ENCODE measurements at regions not wholly inside any gene's neighbourhood (a gene's known extent, or its start where the extent isn't known, plus 50 kb on each side); places are given as distances from the start of the nearest gene placed in this dataset.
A peak's percentile ranks its signal among the peaks of the same experiment; 100 is the strongest.

GRCh38 chr9:129322641-129323375, 144.7 kb upstream of the IER5L start:
- no peak overlapping the region for H3K9ac ChIP-seq (ENCODE audit: insufficient read length)
- peak overlapping the region; percentile 4; the same call in 1 of the 2 replicates for H3K27ac ChIP-seq
- H3K9me3 ChIP-seq (ENCODE audit: low read depth, low read length), result no peaks in the 10 kb centered on the region
- H3K4me3 ChIP-seq, result no peak overlapping the region
- no peaks in the 10 kb centered on the region for H3K36me3 ChIP-seq (ENCODE audit: insufficient read depth, low read length)
- DNase-seq (ENCODE audit: low read depth, low spot score), result no peak
- TF ChIP-seq FOXP2 (optimal IDR thresholded peaks at IDR 0.05; ENCODE audit: control extremely low read depth, extremely low read length, insufficient read depth) (no peak), POLR2AphosphoS5 (IDR thresholded peaks at IDR 0.05; ENCODE audit: borderline replicate concordance, low read depth, low read length) (no peak), EZH2 (IDR thresholded peaks at IDR 0.05) (no peak)

DNA sequence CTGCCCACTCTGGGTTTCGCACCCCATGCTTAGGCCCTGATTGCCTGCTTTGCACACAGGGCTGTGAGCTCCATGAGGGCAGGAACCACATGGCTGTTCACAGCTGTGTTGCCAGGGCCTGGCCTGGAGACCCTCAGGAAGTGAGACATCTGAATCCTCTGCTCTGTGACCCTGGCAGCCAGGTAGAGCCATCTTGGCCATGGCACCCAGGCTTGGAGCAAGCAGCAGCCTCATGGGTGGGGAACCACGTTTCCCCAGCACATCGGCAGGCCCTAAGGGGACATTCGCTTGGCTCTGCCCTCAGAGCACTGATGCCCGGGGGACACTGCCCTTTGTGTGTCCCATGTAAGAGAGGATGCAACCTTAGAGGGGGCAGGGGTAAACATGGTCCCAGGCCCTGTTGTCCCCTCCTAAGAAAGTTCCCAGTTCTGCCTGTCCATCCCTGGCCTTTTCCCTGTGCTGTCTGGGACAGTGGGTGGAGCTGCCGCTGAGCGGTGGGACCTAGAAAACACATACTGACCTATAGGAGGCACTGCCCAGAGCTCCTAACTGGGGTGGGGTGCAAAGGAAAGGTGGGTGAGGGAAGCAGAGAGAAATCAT, 144.1 kb upstream of the IER5L start:
- TF ChIP-seq POLR2AphosphoS5 (IDR thresholded peaks at IDR 0.05; ENCODE audit: borderline replicate concordance, low read depth, low read length) (no peak), FOXP2 (optimal IDR thresholded peaks at IDR 0.05; ENCODE audit: control extremely low read depth, extremely low read length, insufficient read depth) (no peak), EZH2 (IDR thresholded peaks at IDR 0.05) (no peak)
- no peaks in the 10 kb centered on the region for H3K36me3 ChIP-seq (ENCODE audit: insufficient read depth, low read length)
- H3K9me3 ChIP-seq (ENCODE audit: low read depth, low read length), result no peaks in the 10 kb centered on the region
- H3K27ac ChIP-seq, result peak overlapping the region; percentile 60
- H3K9ac ChIP-seq (ENCODE audit: insufficient read length), result no peak overlapping the region
- no peak for DNase-seq (ENCODE audit: low read depth, low spot score)
- H3K4me3 ChIP-seq, result no peak overlapping the region

DNA sequence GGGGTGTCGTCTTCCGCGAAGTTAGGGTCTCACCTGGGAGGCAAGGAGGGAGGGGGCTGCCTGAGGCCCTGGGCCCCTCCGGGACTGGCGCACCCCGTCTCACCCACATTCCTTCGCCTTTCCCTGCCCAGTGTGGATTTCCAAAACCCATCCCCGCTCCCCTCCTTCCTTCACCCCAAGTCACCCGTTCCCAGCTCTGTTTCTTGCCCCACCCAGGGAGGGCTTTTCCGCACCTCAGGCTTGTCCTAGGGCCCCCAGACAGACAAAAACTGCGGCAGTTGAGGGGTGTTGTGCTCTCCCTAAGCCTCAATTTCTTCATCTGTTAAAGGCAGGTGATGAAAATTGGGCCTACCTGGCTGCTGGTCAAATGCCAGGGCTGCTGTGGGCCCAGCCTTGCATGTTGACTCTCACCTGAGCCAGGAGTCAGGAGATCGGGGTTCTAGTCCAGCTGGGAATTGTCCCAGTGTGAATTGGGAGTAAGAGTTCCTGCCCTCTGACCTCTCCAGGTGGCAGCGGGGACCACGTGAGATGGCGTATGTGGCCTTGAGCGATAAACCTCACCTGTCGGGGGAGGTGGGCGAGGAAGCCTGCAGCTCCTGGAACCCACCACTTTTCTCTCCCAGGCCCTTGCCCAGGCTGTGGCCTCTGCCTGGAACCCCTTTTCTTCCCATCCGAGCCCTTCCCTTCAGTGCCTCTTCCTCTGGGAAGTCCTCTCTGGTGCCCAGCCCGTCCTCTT, 143.4 kb upstream of the IER5L start:
- Histone ChIP-seq H3K9me3 (ENCODE audit: low read depth, low read length) (no peaks in the 10 kb centered on the region), H3K9ac (ENCODE audit: insufficient read length) (peak overlapping the region; percentile 58), H3K36me3 (ENCODE audit: insufficient read depth, low read length) (no peaks in the 10 kb centered on the region), H3K4me3 (peak overlapping the region; percentile 77), H3K27ac (peak overlapping the region; percentile 93)
- DNase-seq (ENCODE audit: low read depth, low spot score), result no peak
- no peak for TF ChIP-seq FOXP2 (optimal IDR thresholded peaks at IDR 0.05; ENCODE audit: control extremely low read depth, extremely low read length, insufficient read depth)
- TF ChIP-seq EZH2 (IDR thresholded peaks at IDR 0.05), result no peak
- TF ChIP-seq POLR2AphosphoS5 (IDR thresholded peaks at IDR 0.05; ENCODE audit: borderline replicate concordance, low read depth, low read length), result no peak

GRCh38 chr9:129320575-129321285, 142.7 kb upstream of the IER5L start:
- peak overlapping the region; percentile 77 for H3K4me3 ChIP-seq
- no peaks in the 10 kb centered on the region for H3K9me3 ChIP-seq (ENCODE audit: low read depth, low read length)
- no peak for TF ChIP-seq EZH2 (IDR thresholded peaks at IDR 0.05)
- peak; percentile 35 for TF ChIP-seq POLR2AphosphoS5 (IDR thresholded peaks at IDR 0.05; ENCODE audit: borderline replicate concordance, low read depth, low read length)
- DNase-seq (ENCODE audit: low read depth, low spot score), result peak; percentile 85
- peak overlapping the region; percentile 93 for H3K27ac ChIP-seq
- peak overlapping the region; percentile 58 for H3K9ac ChIP-seq (ENCODE audit: insufficient read length)
- H3K36me3 ChIP-seq (ENCODE audit: insufficient read depth, low read length), result no peaks in the 10 kb centered on the region

DNA sequence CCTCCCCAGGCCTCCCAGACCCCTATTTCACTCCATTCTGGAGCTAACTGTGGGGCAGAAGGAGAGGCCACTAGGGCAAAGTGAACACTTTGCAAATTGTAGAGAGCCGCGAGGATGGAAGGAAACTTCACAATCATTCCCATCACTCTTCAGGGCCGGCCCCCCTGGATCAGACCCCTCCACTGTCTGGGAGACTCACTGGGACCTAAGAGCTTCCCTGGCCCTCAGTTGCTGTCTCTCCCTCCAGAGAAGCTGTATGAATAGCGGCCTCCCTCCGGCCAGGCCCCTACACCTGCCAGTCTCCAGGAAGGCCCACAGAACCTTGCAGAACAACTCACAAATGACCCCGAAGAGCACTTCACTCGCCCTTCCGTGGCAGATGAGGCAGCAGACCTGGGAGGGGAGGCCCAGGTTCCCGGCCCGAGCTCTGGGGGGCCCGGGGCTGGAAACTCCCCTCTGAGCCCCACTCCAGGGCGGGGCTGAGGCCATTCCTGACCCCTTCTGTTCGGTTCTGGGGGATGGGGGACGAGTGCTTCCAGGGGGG, 141.9 kb upstream of the IER5L start:
- peak overlapping the region; percentile 93 for H3K27ac ChIP-seq
- TF ChIP-seq POLR2AphosphoS5 (IDR thresholded peaks at IDR 0.05; ENCODE audit: borderline replicate concordance, low read depth, low read length) (no peak), EZH2 (IDR thresholded peaks at IDR 0.05) (no peak), FOXP2 (optimal IDR thresholded peaks at IDR 0.05; ENCODE audit: control extremely low read depth, extremely low read length, insufficient read depth) (no peak)
- no peak for DNase-seq (ENCODE audit: low read depth, low spot score)
- H3K9ac ChIP-seq (ENCODE audit: insufficient read length), result peak overlapping the region; percentile 52
- H3K36me3 ChIP-seq (ENCODE audit: insufficient read depth, low read length), result no peaks in the 10 kb centered on the region
- no peaks in the 10 kb centered on the region for H3K9me3 ChIP-seq (ENCODE audit: low read depth, low read length)
- peak overlapping the region; percentile 77 for H3K4me3 ChIP-seq

GRCh38 chr9:129319076-129319937, 141.2 kb upstream of the IER5L start:
- TF ChIP-seq FOXP2 (optimal IDR thresholded peaks at IDR 0.05; ENCODE audit: control extremely low read depth, extremely low read length, insufficient read depth), result no peak
- no peak for TF ChIP-seq EZH2 (IDR thresholded peaks at IDR 0.05)
- no peak for TF ChIP-seq POLR2AphosphoS5 (IDR thresholded peaks at IDR 0.05; ENCODE audit: borderline replicate concordance, low read depth, low read length)
- DNase-seq (ENCODE audit: low read depth, low spot score), result no peak
- Histone ChIP-seq H3K27ac (peak overlapping the region; percentile 93), H3K9ac (ENCODE audit: insufficient read length) (peak overlapping the region; percentile 52), H3K36me3 (ENCODE audit: insufficient read depth, low read length) (no peaks in the 10 kb centered on the region), H3K9me3 (ENCODE audit: low read depth, low read length) (no peaks in the 10 kb centered on the region), H3K4me3 (peak overlapping the region; percentile 19; the same call in 1 of the 2 replicates)
